ENCODE measurements at regions not wholly inside any gene's neighbourhood (a gene's known extent, or its start where the extent isn't known, plus 50 kb on each side); places are given as distances from the start of the nearest gene placed in this dataset.

- H3K27ac Mint-ChIP-seq: no peak overlapping the region
- TF ChIP-seq CTCF (IDR thresholded peaks at IDR 0.05; ENCODE audit: unreplicated experiment): no peak
- no peaks in the 10 kb centered on the region for H3K36me3 Mint-ChIP-seq
- H3K27me3 Mint-ChIP-seq (ENCODE audit: low read depth): no peaks in the 10 kb centered on the region
- no peak overlapping the region for H3K4me3 Mint-ChIP-seq
- peaks cover 17% of the 10 kb centered on the region for H3K9me3 Mint-ChIP-seq
- no peaks in the 10 kb centered on the region for H3K4me1 Mint-ChIP-seq
- no peak for DNase-seq (ENCODE audit: low spot score in 2 of 2, unreplicated experiment in 2 of 2)
Measured at GRCh38 chr4:131411393-131411792, 1737.7 kb upstream of the PCDH10 start.

- H3K4me1 Mint-ChIP-seq: no peaks in the 10 kb centered on the region
- no peak overlapping the region for H3K4me3 Mint-ChIP-seq
- peaks cover 32% of the 10 kb centered on the region for H3K9me3 Mint-ChIP-seq
- no peak overlapping the region for H3K27ac Mint-ChIP-seq
- H3K27me3 Mint-ChIP-seq (ENCODE audit: low read depth): no peaks in the 10 kb centered on the region
- no peaks in the 10 kb centered on the region for H3K36me3 Mint-ChIP-seq
- no peak for TF ChIP-seq CTCF (IDR thresholded peaks at IDR 0.05; ENCODE audit: unreplicated experiment)
- no peak for DNase-seq (ENCODE audit: low spot score in 2 of 2, unreplicated experiment in 2 of 2)
Measured at GRCh38 chr4:131419147-131419546, 1729.9 kb upstream of the PCDH10 start.

GRCh38 chr4:131426023-131426758 is 1722.9 kb upstream of the PCDH10 start:
- H3K4me3 Mint-ChIP-seq: no peak overlapping the region
- TF ChIP-seq CTCF (IDR thresholded peaks at IDR 0.05; ENCODE audit: unreplicated experiment): no peak
- no peak for DNase-seq (ENCODE audit: low spot score in 2 of 2, unreplicated experiment in 2 of 2)
- H3K27ac Mint-ChIP-seq: no peak overlapping the region
- no peaks in the 10 kb centered on the region for H3K36me3 Mint-ChIP-seq
- H3K9me3 Mint-ChIP-seq: peaks cover 13% of the 10 kb centered on the region
- H3K27me3 Mint-ChIP-seq (ENCODE audit: low read depth): no peaks in the 10 kb centered on the region
- H3K4me1 Mint-ChIP-seq: no peaks in the 10 kb centered on the region

- Mint-ChIP-seq H3K9me3 (peaks cover 8% of the 10 kb centered on the region), H3K4me3 (no peak overlapping the region), H3K27ac (no peak overlapping the region), H3K4me1 (no peaks in the 10 kb centered on the region), H3K27me3 (ENCODE audit: low read depth) (no peaks in the 10 kb centered on the region), H3K36me3 (no peaks in the 10 kb centered on the region)
- DNase-seq (ENCODE audit: low spot score in 2 of 2, unreplicated experiment in 2 of 2): no peak
- TF ChIP-seq CTCF (IDR thresholded peaks at IDR 0.05; ENCODE audit: unreplicated experiment): no peak
Measured at GRCh38 chr4:131427000-131427399, 1722.1 kb upstream of the PCDH10 start.

GRCh38 chr4:131430302-131430701 is 1718.8 kb upstream of the PCDH10 start:
- no peak for DNase-seq (ENCODE audit: low spot score in 2 of 2, unreplicated experiment in 2 of 2)
- H3K27ac Mint-ChIP-seq: no peak overlapping the region

More at GRCh38 chr4:131430302-131430701, 1718.8 kb upstream of the PCDH10 start:
- no peak for TF ChIP-seq CTCF (IDR thresholded peaks at IDR 0.05; ENCODE audit: unreplicated experiment)
- Mint-ChIP-seq H3K4me3 (no peak overlapping the region), H3K4me1 (no peaks in the 10 kb centered on the region), H3K9me3 (peaks cover 12% of the 10 kb centered on the region), H3K36me3 (no peaks in the 10 kb centered on the region), H3K27me3 (ENCODE audit: low read depth) (no peaks in the 10 kb centered on the region)
